ENCODE measurements at regions not wholly inside any gene's neighbourhood (a gene's known extent, or its start where the extent isn't known, plus 50 kb on each side); places are given as distances from the start of the nearest gene placed in this dataset.

DNA sequence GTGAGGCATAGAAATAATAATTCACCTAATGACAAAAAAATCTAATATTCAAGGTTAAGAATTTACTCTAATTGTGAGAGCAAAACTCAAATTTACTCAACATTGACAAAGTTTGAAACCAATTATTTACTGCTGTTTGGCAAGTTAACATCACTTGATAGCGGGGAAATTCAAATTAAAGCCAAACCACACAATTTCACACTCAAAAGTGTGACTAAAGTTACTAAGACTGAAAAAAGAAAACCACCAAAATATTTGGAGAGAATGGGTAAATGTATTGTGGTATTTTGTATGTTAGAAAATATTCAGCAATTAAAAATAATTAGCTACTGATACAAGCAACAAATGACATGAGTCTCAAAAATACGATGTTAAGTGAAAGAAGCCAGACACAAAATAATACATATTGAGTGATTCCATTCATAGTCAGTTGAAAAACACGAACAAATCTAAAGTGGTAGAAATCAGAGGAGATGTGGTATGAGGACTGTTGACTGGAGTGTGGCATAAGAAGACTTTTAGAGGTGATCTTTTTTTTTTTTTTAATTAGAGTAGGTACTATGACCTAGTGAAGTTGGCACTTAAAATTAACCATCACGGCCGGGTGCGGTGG, 541.4 kb upstream of the ATXN8OS start:
- H3K27ac Mint-ChIP-seq (ENCODE audit: low read depth): no peak overlapping the region
- H3K27me3 Mint-ChIP-seq: no peaks in the 10 kb centered on the region

DNA sequence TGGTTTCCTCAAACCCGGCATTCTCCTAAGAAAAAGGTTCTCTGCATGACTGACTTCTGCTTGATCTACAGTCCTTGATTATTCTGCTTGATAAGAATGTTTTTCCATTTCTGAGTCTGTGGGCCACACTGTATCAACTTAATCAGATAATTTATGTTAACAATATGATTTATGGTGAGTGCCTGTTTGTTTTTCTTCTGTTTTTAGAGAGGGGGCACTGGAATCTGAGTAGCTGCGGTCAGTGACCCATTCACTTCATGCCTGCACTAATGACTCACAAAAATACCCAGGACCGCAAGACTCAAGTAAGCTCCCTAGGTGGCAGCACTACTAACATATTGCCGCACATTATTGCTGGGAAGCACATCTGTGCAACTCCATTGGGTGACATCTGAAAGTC, 542.3 kb upstream of the ATXN8OS start:
- no peaks in the 10 kb centered on the region for H3K4me1 Mint-ChIP-seq
- no peaks in the 10 kb centered on the region for H3K36me3 Mint-ChIP-seq (ENCODE audit: insufficient read depth)
- no peak for ATAC-seq (replicated peaks; ENCODE audit: extremely low read depth, poor library complexity, severe bottlenecking)
- DNase-seq (ENCODE audit: low spot score in 2 of 2): no peak
- H3K27me3 Mint-ChIP-seq: no peaks in the 10 kb centered on the region
- no peak overlapping the region for H3K4me3 Mint-ChIP-seq
- no peak overlapping the region for H3K27ac Mint-ChIP-seq (ENCODE audit: low read depth)
- peaks cover 27% of the 10 kb centered on the region for H3K9me3 Mint-ChIP-seq

More for the DNA sequence above, 541.4 kb upstream of the ATXN8OS start:
- ATAC-seq (replicated peaks; ENCODE audit: extremely low read depth, poor library complexity, severe bottlenecking) (no peak), DNase-seq (ENCODE audit: low spot score in 2 of 2) (no peak)
- H3K4me1 Mint-ChIP-seq: no peaks in the 10 kb centered on the region
- H3K9me3 Mint-ChIP-seq: peaks cover 27% of the 10 kb centered on the region
- H3K36me3 Mint-ChIP-seq (ENCODE audit: insufficient read depth): no peaks in the 10 kb centered on the region
- no peak overlapping the region for H3K4me3 Mint-ChIP-seq

DNA sequence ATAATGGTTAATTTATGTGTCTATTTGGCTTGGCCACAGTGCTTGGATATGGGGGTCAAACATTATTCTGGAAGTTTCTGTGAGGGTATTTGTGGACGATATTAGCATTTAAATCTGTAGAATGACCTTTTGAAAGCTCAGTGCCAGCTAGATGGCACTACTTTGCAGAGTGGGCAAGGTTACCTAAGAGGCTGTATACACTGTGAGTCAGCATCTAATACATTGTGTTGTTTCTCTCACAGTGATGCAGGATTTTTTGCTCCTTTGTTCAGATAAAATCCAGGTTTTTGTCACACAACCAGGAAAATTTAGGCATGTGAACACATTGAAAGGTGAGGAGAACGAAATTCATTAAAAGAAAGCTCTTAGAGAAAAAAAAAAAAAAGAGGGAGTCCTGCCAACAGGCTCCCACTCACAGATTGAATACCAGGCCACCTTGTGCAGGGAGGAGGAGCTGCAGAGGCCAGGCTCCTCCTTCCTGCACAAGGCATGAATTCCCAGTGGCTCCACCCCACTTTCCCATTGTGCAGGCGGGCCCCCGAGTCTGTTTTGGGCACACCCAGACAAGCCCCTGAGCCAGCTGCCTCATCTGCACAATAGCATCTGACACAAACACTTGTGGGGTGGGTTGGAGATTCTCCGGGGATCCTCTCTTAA, 551.0 kb upstream of the ATXN8OS start:
- ATAC-seq (replicated peaks; ENCODE audit: extremely low read depth, poor library complexity, severe bottlenecking): no peak
- no peaks in the 10 kb centered on the region for H3K27me3 Mint-ChIP-seq
- no peak overlapping the region for H3K4me3 Mint-ChIP-seq
- no peaks in the 10 kb centered on the region for H3K4me1 Mint-ChIP-seq
- DNase-seq (ENCODE audit: low spot score in 2 of 2): no peak
- H3K36me3 Mint-ChIP-seq (ENCODE audit: insufficient read depth): peaks cover 2% of the 10 kb centered on the region
- no peak overlapping the region for H3K27ac Mint-ChIP-seq (ENCODE audit: low read depth)
- H3K9me3 Mint-ChIP-seq: peaks cover 4% of the 10 kb centered on the region

DNA sequence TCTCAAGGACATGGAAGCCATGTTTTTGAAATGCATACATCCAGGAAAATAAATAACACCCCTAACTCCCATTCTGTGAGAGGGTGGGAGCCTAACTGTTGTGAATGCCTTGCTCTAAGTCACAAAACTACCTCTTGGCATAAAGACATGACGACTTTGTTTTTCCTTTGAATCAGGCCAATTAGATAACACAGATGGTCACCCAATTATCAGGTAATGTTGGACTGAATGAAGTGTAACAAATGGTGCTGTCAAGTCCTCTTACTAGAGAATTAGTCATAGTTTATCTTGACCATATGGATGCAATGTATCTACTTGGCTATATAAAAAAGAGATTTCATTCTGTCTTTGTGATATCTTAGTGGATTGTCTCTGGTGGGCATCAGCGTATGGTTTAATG, 553.6 kb upstream of the ATXN8OS start:
- peaks cover 2% of the 10 kb centered on the region for H3K36me3 Mint-ChIP-seq (ENCODE audit: insufficient read depth)
- no peak for DNase-seq (ENCODE audit: low spot score in 2 of 2)
- no peak overlapping the region for H3K4me3 Mint-ChIP-seq
- ATAC-seq (replicated peaks; ENCODE audit: extremely low read depth, poor library complexity, severe bottlenecking): no peak
- H3K27me3 Mint-ChIP-seq: no peaks in the 10 kb centered on the region
- no peak overlapping the region for H3K27ac Mint-ChIP-seq (ENCODE audit: low read depth)
- no peaks in the 10 kb centered on the region for H3K9me3 Mint-ChIP-seq
- H3K4me1 Mint-ChIP-seq: no peaks in the 10 kb centered on the region

DNA sequence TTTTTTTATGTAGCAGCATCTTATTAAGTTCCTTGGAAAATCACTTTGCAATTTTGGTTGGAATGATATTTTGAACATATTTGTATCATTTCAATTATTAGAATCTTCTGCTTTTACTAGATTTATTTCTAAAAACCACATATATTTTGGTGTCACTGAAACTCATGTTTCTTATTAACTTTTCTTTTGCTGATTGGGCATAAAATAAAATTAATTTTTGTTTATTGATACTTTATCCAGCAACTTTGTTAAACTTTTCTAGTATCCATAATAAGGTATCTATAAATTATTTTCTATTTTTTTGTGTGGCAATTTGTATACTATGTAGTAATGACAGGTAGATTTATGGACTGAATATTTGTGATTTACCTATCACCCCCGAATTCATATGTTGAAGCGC, 556.4 kb upstream of the ATXN8OS start:
- H3K27me3 Mint-ChIP-seq: no peaks in the 10 kb centered on the region
- no peak overlapping the region for H3K27ac Mint-ChIP-seq (ENCODE audit: low read depth)
- peaks cover 9% of the 10 kb centered on the region for H3K9me3 Mint-ChIP-seq
- no peak for ATAC-seq (replicated peaks; ENCODE audit: extremely low read depth, poor library complexity, severe bottlenecking)
- H3K36me3 Mint-ChIP-seq (ENCODE audit: insufficient read depth): no peaks in the 10 kb centered on the region
- DNase-seq (ENCODE audit: low spot score in 2 of 2): no peak
- H3K4me3 Mint-ChIP-seq: no peak overlapping the region
- H3K4me1 Mint-ChIP-seq: no peaks in the 10 kb centered on the region

DNA sequence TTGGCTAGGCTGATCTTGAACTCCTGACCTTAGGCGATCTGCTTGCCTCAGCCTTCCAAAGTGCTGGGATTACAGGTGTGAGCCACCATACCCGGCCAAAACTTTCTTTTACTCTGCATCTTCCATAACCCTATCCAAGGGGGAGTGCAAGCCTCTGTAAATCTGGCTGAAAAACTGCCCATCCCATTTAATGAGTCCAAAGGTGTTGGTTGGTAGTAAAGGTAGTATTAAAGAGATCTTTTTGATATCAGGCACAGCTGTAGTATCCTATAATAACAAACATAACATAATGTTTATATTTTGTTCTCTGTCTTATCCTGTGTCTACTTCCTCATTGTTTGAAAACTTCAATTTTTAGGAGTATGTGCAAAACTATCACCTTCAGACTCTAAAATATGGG, 559.8 kb upstream of the ATXN8OS start:
- no peak for ATAC-seq (replicated peaks; ENCODE audit: extremely low read depth, poor library complexity, severe bottlenecking)
- Mint-ChIP-seq H3K36me3 (ENCODE audit: insufficient read depth) (no peaks in the 10 kb centered on the region), H3K27ac (ENCODE audit: low read depth) (no peak overlapping the region)

DNA sequence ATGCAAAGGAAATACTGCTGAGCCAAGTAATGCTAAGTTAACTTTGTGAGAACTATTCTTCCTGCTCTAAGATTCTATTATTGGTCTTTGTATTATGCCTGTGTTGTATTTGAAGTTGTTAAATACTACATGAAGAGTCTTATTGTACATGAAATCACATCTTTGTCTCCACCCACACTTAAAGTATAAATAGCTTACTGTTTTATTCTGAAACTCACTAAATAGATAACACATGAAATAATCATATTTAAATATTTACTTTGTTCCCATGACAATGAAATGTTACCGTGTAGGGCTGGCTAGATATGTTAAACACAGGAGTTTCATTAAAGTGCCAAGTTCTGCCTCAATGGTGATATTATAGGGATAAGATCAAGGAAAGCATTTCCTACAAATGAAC, 562.1 kb upstream of the ATXN8OS start:
- no peak for DNase-seq (ENCODE audit: low spot score in 2 of 2)
- Mint-ChIP-seq H3K36me3 (ENCODE audit: insufficient read depth) (no peaks in the 10 kb centered on the region), H3K27me3 (no peaks in the 10 kb centered on the region), H3K27ac (ENCODE audit: low read depth) (no peak overlapping the region), H3K4me3 (no peak overlapping the region), H3K9me3 (peaks cover 9% of the 10 kb centered on the region), H3K4me1 (no peaks in the 10 kb centered on the region)
- no peak for ATAC-seq (replicated peaks; ENCODE audit: extremely low read depth, poor library complexity, severe bottlenecking)

More for the DNA sequence above, 559.8 kb upstream of the ATXN8OS start:
- Mint-ChIP-seq H3K4me1 (no peaks in the 10 kb centered on the region), H3K27me3 (no peaks in the 10 kb centered on the region), H3K9me3 (peaks cover 9% of the 10 kb centered on the region), H3K4me3 (no peak overlapping the region)
- DNase-seq (ENCODE audit: low spot score in 2 of 2): no peak

DNA sequence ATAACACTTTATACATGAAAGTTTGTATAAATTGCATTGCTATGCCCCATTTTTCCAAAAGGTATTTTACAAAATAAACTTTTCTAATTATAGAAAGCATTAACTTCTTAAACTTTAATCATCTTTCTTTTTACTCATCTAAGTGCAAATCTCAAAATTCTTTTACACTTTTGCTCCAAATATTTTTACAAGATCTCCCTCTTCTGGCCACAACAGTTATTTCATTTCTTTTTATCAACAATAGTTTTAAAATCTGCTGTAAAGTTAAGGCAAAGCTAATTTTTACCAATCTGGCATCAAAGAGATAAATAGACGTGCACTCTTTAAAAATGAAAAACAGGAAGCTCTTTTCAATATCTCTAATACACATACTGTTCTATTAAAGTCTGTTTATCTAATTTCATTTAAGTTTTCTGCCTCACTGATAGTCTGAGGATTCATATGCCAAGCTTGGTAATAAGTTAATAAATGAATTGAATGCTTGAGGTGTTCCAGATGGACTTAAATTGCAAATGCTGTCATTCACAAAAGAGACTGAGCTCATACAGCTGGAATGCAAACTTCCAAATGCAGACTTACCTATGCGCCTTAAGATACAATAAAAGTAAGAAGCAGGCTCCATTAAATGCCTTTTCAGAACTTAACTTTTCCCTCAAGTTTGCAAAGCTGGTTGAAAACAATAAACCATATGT, 583.0 kb upstream of the ATXN8OS start:
- no peak overlapping the region for H3K27ac Mint-ChIP-seq (ENCODE audit: low read depth)
- H3K27me3 Mint-ChIP-seq: no peaks in the 10 kb centered on the region
- DNase-seq (ENCODE audit: low spot score in 2 of 2) (no peak), ATAC-seq (replicated peaks; ENCODE audit: extremely low read depth, poor library complexity, severe bottlenecking) (no peak)
- H3K4me3 Mint-ChIP-seq: no peak overlapping the region
- H3K4me1 Mint-ChIP-seq: no peaks in the 10 kb centered on the region
- peaks cover 12% of the 10 kb centered on the region for H3K9me3 Mint-ChIP-seq
- no peaks in the 10 kb centered on the region for H3K36me3 Mint-ChIP-seq (ENCODE audit: insufficient read depth)

DNA sequence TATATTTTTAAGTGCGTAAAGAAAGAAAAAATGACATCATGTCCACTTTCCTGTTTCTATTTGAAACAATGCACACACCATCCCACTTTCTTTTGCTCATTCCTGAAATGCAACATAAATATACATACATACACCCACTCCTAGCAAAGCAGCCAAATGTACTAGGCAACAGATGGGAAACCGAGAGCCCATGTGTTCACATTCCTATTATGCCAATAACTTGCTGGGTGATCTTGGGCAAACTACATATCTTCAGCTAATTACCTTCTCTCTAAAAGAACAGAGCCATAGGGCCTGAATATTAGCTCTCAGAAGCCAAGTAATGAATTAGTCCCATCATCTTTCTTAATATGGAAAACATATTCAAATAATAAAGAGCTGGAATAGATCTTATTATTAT, 610.6 kb upstream of the ATXN8OS start:
- no peaks in the 10 kb centered on the region for H3K27me3 Mint-ChIP-seq
- no peaks in the 10 kb centered on the region for H3K4me1 Mint-ChIP-seq
- no peaks in the 10 kb centered on the region for H3K36me3 Mint-ChIP-seq (ENCODE audit: insufficient read depth)
- no peaks in the 10 kb centered on the region for H3K9me3 Mint-ChIP-seq
- no peak for ATAC-seq (replicated peaks; ENCODE audit: extremely low read depth, poor library complexity, severe bottlenecking)
- no peak overlapping the region for H3K27ac Mint-ChIP-seq (ENCODE audit: low read depth)
- no peak overlapping the region for H3K4me3 Mint-ChIP-seq
- no peak for DNase-seq (ENCODE audit: low spot score in 2 of 2)

DNA sequence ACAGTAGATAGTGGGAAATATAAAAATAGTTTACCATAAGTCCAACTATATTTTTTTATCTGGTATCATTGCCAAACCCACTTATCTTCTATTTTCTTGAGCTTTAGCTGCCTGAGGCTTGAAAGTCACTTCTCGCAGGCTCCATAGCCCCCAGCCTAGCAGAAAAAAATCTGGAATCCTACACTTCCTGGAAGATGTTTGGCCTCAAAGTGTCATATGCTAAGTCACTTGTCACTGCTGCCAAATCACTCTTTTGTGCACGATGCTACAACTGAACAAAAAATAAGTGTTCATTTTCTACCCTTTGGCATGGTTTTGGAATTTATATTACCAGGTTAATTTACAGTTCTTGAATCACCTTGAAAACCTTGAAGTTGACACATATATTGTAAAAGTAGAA, 612.5 kb upstream of the ATXN8OS start:
- no peak for ATAC-seq (replicated peaks; ENCODE audit: extremely low read depth, poor library complexity, severe bottlenecking)
- Mint-ChIP-seq H3K4me3 (no peak overlapping the region), H3K4me1 (no peaks in the 10 kb centered on the region), H3K36me3 (ENCODE audit: insufficient read depth) (no peaks in the 10 kb centered on the region), H3K27me3 (no peaks in the 10 kb centered on the region), H3K27ac (ENCODE audit: low read depth) (no peak overlapping the region), H3K9me3 (peaks cover 3% of the 10 kb centered on the region)
- DNase-seq (ENCODE audit: low spot score in 2 of 2): no peak

DNA sequence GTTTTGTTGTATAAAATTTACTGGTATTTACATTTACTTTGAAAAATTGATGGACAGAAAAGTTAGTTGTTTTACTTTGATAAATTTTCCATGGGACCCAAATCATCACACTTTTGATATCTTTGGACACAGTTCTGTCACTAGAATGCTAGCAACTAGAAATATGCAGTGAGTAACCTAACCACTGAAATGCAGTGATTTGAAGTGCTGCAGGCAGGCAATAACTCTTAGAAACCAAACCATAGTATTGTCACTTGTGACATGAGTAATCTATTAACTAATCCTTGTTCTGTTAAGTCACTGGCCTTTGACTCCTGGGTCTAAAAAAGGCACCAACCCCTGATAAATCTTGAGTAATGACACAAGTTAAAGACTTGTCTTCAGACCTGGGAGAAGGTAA, 620.0 kb upstream of the ATXN8OS start:
- Mint-ChIP-seq H3K9me3 (peaks cover 8% of the 10 kb centered on the region), H3K27ac (ENCODE audit: low read depth) (no peak overlapping the region), H3K4me3 (no peak overlapping the region), H3K27me3 (no peaks in the 10 kb centered on the region), H3K4me1 (no peaks in the 10 kb centered on the region), H3K36me3 (ENCODE audit: insufficient read depth) (no peaks in the 10 kb centered on the region)
- DNase-seq (ENCODE audit: low spot score in 2 of 2) (no peak), ATAC-seq (replicated peaks; ENCODE audit: extremely low read depth, poor library complexity, severe bottlenecking) (no peak)

DNA sequence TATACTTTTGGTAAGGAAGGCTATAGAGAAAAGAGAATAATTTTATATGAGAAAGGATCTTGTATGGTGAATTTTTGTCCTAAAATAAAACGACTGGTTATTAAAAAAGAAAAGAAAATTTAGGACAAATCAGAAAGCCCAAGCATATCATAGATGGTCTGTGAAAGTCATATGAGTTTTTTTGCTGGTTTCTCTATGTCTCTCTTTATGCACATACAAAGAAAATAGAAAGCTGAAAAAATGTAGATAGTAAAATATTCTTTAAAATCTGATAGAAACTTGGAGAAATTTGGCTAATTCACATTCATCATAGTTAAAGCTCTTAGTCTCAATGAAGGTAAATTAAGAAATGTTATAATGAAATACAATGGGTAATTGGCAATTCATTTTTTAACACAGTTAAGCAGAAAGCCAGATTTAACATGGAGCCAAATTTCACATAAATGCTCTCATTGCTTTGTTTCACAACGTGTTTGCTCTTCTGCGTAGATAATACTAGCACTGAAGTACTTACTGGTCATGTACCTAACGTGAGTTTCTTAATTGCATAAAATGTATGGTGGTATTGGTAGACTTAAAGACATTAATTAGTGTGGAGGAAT, 621.5 kb upstream of the ATXN8OS start:
- Mint-ChIP-seq H3K27me3 (no peaks in the 10 kb centered on the region), H3K4me1 (no peaks in the 10 kb centered on the region), H3K9me3 (peaks cover 19% of the 10 kb centered on the region), H3K4me3 (no peak overlapping the region), H3K27ac (ENCODE audit: low read depth) (no peak overlapping the region), H3K36me3 (ENCODE audit: insufficient read depth) (no peaks in the 10 kb centered on the region)
- ATAC-seq (replicated peaks; ENCODE audit: extremely low read depth, poor library complexity, severe bottlenecking) (no peak), DNase-seq (ENCODE audit: low spot score in 2 of 2) (no peak)

DNA sequence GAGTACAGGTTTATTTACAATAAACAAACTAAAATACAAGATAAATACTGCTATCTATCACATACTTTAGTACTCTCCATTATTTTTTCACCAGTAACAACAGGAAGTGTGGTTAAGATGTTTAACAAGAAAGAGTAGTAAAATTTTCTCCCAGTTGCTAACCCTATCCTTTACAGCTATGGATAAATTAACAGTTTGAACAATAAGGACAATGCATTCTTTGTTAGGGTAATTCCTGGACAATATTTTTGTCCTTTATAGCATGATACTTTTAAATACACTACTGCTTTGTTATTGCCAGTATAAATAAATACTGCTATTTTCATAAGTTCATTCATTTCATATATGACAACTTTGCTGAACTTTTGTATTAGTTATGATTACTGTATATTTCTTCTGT, 630.2 kb upstream of the ATXN8OS start:
- no peaks in the 10 kb centered on the region for H3K27me3 Mint-ChIP-seq

More for the DNA sequence above, 630.2 kb upstream of the ATXN8OS start:
- Mint-ChIP-seq H3K27ac (ENCODE audit: low read depth) (no peak overlapping the region), H3K4me1 (no peaks in the 10 kb centered on the region), H3K36me3 (ENCODE audit: insufficient read depth) (no peaks in the 10 kb centered on the region), H3K9me3 (peaks cover 16% of the 10 kb centered on the region), H3K4me3 (no peak overlapping the region)
- DNase-seq (ENCODE audit: low spot score in 2 of 2) (no peak), ATAC-seq (replicated peaks; ENCODE audit: extremely low read depth, poor library complexity, severe bottlenecking) (no peak)
